ENCODE measurements at regions not wholly inside any gene's neighbourhood (a gene's known extent, or its start where the extent isn't known, plus 50 kb on each side); places are given as distances from the start of the nearest gene placed in this dataset.
A peak's percentile ranks its signal among the peaks of the same experiment; 100 is the strongest.
"Not testable (repeated sequence)": the region's sequence is repeated elsewhere in the genome, so short reads cannot be mapped to it uniquely, and the experiment has no call there.

- no peak for DNase-seq
These were observed 50.8 kb upstream of the PCSK1 start for GRCh38 chr5:96483878-96484277.

GRCh38 chr5:96487859-96488258 lies 54.8 kb upstream of the PCSK1 start:
- no peak for DNase-seq

- no peak for DNase-seq
These were observed 56.5 kb upstream of the PCSK1 start for GRCh38 chr5:96489532-96489931.

- DNase-seq = no peak
These were observed 59.5 kb upstream of the PCSK1 start for GRCh38 chr5:96492459-96493047.

GRCh38 chr5:96493219-96493790 lies 60.3 kb upstream of the PCSK1 start:
- DNase-seq = no peak

GRCh38 chr5:96495412-96495811 lies 62.4 kb upstream of the PCSK1 start:
- not testable (repeated sequence) for DNase-seq

- DNase-seq = not testable (repeated sequence)
These were observed 64.0 kb upstream of the PCSK1 start for GRCh38 chr5:96497027-96497426.

GRCh38 chr5:96499753-96500345 lies 66.8 kb upstream of the PCSK1 start:
- no peak for DNase-seq

- DNase-seq = no peak
These were observed 69.1 kb upstream of the PCSK1 start for GRCh38 chr5:96501991-96502646.

- DNase-seq = no peak
These were observed 70.6 kb upstream of the PCSK1 start for GRCh38 chr5:96503501-96504236.

GRCh38 chr5:96506376-96506775 lies 73.3 kb upstream of the PCSK1 start:
- no peak for DNase-seq

- DNase-seq = no peak
These were observed 73.9 kb upstream of the PCSK1 start for GRCh38 chr5:96506866-96507527.

GRCh38 chr5:96509316-96509715 lies 76.3 kb upstream of the PCSK1 start:
- no peak for DNase-seq

- no peak for DNase-seq
These were observed 76.8 kb upstream of the PCSK1 start for GRCh38 chr5:96509721-96510350.

GRCh38 chr5:96516631-96517071 lies 83.6 kb upstream of the PCSK1 start:
- no peak for DNase-seq

GRCh38 chr5:96517295-96517694 lies 84.2 kb upstream of the PCSK1 start:
- peak; percentile 17 for DNase-seq

GRCh38 chr5:96520345-96520744 lies 87.3 kb upstream of the PCSK1 start:
- DNase-seq = no peak

GRCh38 chr5:96522635-96523355 lies 89.7 kb upstream of the PCSK1 start:
- DNase-seq = no peak

GRCh38 chr5:96527768-96528661 lies 95.0 kb upstream of the PCSK1 start:
- peak; percentile 61 for DNase-seq

GRCh38 chr5:96528826-96529474 lies 95.9 kb upstream of the PCSK1 start:
- no peak for DNase-seq

All from COR-L47 (cell line).